HG03432 (cell line): ENCODE measurements at regions not wholly inside any gene's neighbourhood (a gene's known extent, or its start where the extent isn't known, plus 50 kb on each side); places are given as distances from the start of the nearest gene placed in this dataset.

Experiments
- ATAC-seq: cut with Tn5 transposase; IDR thresholded peaks from one replicate; pipeline ENCODE4 v1.9.1; 2021; ENCODE audit warnings: mild to moderate bottlenecking, moderate library complexity; ENCODE audit not compliant: unreplicated experiment

- no peak for ATAC-seq
Measured at GRCh38 chr1:182135946-182136345, 74.4 kb upstream of the ZNF648 start.

GRCh38 chr1:182134257-182134656 is 72.7 kb upstream of the ZNF648 start:
- no peak for ATAC-seq

- ATAC-seq = no peak
Measured at GRCh38 chr1:182133181-182133580, 71.7 kb upstream of the ZNF648 start.

GRCh38 chr1:182129398-182129797 is 67.9 kb upstream of the ZNF648 start:
- ATAC-seq = no peak

GRCh38 chr1:182128502-182128901 is 67.0 kb upstream of the ZNF648 start:
- no peak for ATAC-seq

GRCh38 chr1:182127656-182128055 is 66.1 kb upstream of the ZNF648 start:
- no peak for ATAC-seq

GRCh38 chr1:182126272-182126800 is 64.8 kb upstream of the ZNF648 start:
- ATAC-seq = no peak

GRCh38 chr1:182122913-182123260 is 61.4 kb upstream of the ZNF648 start:
- no peak for ATAC-seq

GRCh38 chr1:182122256-182122912 is 60.9 kb upstream of the ZNF648 start:
- no peak for ATAC-seq

- no peak for ATAC-seq
Measured at GRCh38 chr1:182121787-182122186, 60.3 kb upstream of the ZNF648 start.

GRCh38 chr1:182120411-182121258 is 59.1 kb upstream of the ZNF648 start:
- ATAC-seq = no peak

- ATAC-seq = no peak
Measured at GRCh38 chr1:182119631-182120030, 58.1 kb upstream of the ZNF648 start.

- no peak for ATAC-seq
Measured at GRCh38 chr1:182118851-182119250, 57.3 kb upstream of the ZNF648 start.

GRCh38 chr1:182114627-182115023 is 53.1 kb upstream of the ZNF648 start:
- ATAC-seq = no peak

GRCh38 chr1:182113879-182114626 is 52.5 kb upstream of the ZNF648 start:
- ATAC-seq = no peak

GRCh38 chr1:182111496-182111895 is 50.0 kb upstream of the ZNF648 start:
- no peak for ATAC-seq
